ENCODE measurements at regions not wholly inside any gene's neighbourhood (a gene's known extent, or its start where the extent isn't known, plus 50 kb on each side); places are given as distances from the start of the nearest gene placed in this dataset.

DNA sequence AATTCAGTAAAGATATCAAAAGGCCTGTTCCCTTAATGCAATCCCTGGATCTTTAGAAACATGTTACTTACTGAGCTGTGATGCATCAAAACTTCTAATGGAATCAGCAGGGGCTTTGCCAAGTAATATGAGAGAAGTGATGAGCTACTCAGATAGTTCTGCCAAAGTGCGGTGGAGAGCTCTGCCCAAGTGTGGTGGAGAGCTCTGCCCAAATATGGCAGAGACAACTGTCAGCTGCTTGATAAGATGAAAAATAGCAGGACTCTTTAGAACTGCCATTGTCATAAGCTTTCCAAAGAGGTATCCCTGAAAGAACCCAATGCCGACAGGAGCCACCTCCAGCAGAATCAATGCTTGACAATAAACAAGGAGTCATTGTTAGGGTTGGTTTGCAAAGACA lies 167.9 kb upstream of the SLC39A10 start:
- intact Hi-C loops (cut with DNase I) = no loop called here
- no peaks in the 10 kb centered on the region for H3K4me1 ChIP-seq
- H3K27ac ChIP-seq = no peak overlapping the region
- H3K9me3 ChIP-seq = no peaks in the 10 kb centered on the region
- H3K36me3 ChIP-seq = no peaks in the 10 kb centered on the region
- 86 to 92% methylated on average over 2 of the region's 2 CpGs for WGBS, 2 donors
- no peaks in the 10 kb centered on the region for H3K27me3 ChIP-seq
- H3K4me3 ChIP-seq = no peak overlapping the region
- TF ChIP-seq, protein P1, sequence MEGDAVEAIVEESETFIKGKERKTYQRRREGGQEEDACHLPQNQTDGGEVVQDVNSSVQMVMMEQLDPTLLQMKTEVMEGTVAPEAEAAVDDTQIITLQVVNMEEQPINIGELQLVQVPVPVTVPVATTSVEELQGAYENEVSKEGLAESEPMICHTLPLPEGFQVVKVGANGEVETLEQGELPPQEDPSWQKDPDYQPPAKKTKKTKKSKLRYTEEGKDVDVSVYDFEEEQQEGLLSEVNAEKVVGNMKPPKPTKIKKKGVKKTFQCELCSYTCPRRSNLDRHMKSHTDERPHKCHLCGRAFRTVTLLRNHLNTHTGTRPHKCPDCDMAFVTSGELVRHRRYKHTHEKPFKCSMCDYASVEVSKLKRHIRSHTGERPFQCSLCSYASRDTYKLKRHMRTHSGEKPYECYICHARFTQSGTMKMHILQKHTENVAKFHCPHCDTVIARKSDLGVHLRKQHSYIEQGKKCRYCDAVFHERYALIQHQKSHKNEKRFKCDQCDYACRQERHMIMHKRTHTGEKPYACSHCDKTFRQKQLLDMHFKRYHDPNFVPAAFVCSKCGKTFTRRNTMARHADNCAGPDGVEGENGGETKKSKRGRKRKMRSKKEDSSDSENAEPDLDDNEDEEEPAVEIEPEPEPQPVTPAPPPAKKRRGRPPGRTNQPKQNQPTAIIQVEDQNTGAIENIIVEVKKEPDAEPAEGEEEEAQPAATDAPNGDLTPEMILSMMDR (IDR thresholded peaks at IDR 0.05) = no peak
- no peak for FAIRE-seq
- no peak for DNase-seq
- no peak for ATAC-seq

DNA sequence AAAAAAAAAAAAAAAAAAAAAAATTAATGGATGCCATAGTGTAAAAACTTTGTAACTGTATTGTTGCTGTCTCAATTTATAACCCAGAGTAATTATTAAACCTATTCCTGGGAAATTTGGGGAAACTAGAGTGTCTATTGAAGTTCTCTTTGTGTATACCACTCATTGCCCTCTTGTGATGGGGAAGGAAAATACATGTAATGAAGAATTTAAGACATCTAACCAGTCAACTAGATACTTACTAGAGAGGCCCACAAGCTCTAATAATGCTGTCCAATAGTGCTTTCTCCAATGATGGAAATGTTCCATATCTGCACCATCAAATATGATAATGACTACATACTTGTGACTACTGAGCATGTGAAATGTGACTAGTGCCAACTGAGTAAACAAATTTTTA lies 168.5 kb upstream of the SLC39A10 start:
- ATAC-seq = no peak
- no peak for FAIRE-seq

DNA sequence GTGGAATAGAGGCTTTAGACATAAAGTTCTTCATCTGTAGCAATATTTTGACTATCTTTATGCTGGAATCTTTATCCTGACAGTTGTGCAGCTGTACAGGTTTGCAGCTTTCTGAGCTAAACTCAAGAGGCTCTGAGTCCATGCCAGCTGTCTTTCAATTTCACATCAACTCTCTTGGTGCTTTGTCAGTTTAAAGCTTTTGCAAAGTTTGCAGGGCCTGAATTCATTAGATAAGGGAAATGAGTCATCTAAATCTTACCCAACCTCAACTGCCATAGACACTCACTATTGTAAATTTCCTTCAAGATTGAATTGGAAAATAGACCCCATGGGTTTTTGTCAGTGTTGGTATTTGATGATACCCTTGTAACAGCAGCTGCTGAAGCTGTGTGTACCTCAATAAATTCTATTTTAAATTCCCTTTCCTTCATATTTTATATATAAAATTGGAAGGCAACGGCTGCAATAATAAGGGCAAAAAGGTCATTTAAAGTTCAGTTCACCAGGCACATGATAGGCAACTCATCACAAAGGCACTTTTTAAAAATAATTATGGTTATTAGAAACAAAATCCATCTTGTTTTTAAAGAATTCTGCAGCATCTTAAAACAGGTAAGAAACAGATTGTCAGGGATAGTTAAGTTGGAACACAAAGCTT lies 169.9 kb upstream of the SLC39A10 start:
- H3K27ac ChIP-seq = no peak overlapping the region
- H3K27me3 ChIP-seq = no peaks in the 10 kb centered on the region
- WGBS, 2 donors = 70 to 74% methylated on average over 1 of the region's 1 CpG
- FAIRE-seq = no peak
- H3K36me3 ChIP-seq = no peaks in the 10 kb centered on the region
- TF ChIP-seq, protein P1 (IDR thresholded peaks at IDR 0.05) = no peak
- H3K4me3 ChIP-seq = no peak overlapping the region
- intact Hi-C loops (cut with DNase I) = no loop called here
- no peak for DNase-seq
- H3K9me3 ChIP-seq = no peaks in the 10 kb centered on the region
- H3K4me1 ChIP-seq = no peaks in the 10 kb centered on the region
- ATAC-seq = peak in 1 of 4 donors; percentile 29

More for the DNA sequence above, 168.5 kb upstream of the SLC39A10 start:
- Histone ChIP-seq H3K27me3 (no peaks in the 10 kb centered on the region), H3K4me3 (no peak overlapping the region), H3K36me3 (no peaks in the 10 kb centered on the region), H3K4me1 (no peaks in the 10 kb centered on the region), H3K27ac (no peak overlapping the region), H3K9me3 (no peaks in the 10 kb centered on the region)
- no peak for DNase-seq
- intact Hi-C loops (cut with DNase I) = no loop called here
- TF ChIP-seq, protein P1 (IDR thresholded peaks at IDR 0.05) = no peak

DNA sequence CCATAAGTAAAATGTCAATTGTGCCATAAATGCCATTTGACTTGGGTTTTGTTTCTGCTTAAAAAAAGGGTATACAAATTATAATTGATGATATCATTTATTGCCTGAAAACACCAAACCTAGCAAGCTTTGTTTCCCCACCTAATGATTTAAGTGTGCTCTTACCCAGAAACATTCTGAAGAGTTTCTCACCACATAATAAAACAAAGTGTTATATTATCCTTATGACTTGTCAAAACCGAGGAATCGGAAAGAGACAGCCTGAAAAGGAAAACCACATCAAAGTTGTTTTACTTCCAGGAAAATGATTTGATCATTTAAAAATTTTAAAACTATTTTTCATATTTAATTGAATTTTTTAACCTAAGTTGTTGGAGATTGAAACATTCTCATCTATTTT lies 170.5 kb upstream of the SLC39A10 start:
- 86% methylated on average over 2 of the region's 2 CpGs for WGBS, 2 donors
- ATAC-seq = no peak
- Histone ChIP-seq H3K36me3 (no peaks in the 10 kb centered on the region), H3K9me3 (no peaks in the 10 kb centered on the region), H3K27ac (no peak overlapping the region), H3K27me3 (no peaks in the 10 kb centered on the region), H3K4me3 (no peak overlapping the region), H3K4me1 (no peaks in the 10 kb centered on the region)
- intact Hi-C loops (cut with DNase I) = no loop called here
- no peak for FAIRE-seq
- TF ChIP-seq, protein P1 (IDR thresholded peaks at IDR 0.05) = no peak
- DNase-seq = no peak

DNA sequence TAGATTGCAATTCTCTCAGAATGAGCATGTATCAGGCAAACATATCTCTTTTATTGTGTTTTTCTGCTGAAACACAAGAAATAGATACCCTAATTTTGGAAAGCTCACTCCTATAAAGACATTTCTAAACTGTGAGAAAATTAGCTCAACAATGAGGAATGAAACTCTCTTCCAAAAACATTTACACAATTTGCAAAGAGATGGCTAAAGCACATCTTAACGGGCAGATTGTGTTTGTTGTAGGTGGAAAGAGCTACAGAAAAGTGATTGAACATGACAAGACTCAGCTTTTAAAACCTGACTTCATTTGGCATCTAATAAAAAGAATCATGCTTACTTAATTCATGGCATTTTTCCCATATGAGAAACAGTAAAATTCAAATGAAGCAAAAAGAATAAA lies 175.0 kb upstream of the SLC39A10 start:
- ATAC-seq = no peak
- 55 to 57% methylated on average over 1 of the region's 1 CpG for WGBS, 2 donors
- H3K9me3 ChIP-seq = no peaks in the 10 kb centered on the region
- TF ChIP-seq, protein P1 (IDR thresholded peaks at IDR 0.05) = no peak
- no peaks in the 10 kb centered on the region for H3K36me3 ChIP-seq
- DNase-seq = no peak
- H3K4me1 ChIP-seq = no peaks in the 10 kb centered on the region
- no peaks in the 10 kb centered on the region for H3K27me3 ChIP-seq
- intact Hi-C loops (cut with DNase I) = no loop called here
- FAIRE-seq = no peak
- H3K27ac ChIP-seq = no peak overlapping the region
- H3K4me3 ChIP-seq = no peak overlapping the region
